ENCODE measurements at regions not wholly inside any gene's neighbourhood (a gene's known extent, or its start where the extent isn't known, plus 50 kb on each side); places are given as distances from the start of the nearest gene placed in this dataset.

DNA sequence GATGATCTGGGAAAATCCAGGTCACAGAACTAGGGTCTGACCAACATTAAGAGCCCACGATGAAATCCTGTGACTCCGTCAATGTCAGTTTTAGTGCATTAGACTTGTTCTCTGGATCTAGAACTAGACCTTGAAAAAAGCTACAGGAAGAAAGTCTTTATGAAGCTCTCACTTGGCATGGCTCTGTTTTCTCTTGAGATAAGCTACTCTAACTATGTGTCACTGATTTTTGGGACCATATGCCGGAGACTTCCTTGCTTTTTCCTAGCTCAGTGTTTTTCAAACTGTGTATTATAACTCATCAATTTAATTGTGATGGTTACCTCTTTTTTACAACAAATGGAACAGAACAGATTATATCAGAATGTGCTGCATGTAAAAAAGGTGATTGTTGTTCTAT is 379.7 kb upstream of the DAB1 start:
- no peak for TF ChIP-seq CTCF (IDR thresholded peaks at IDR 0.05)
- no peak for TF ChIP-seq POLR2A (IDR thresholded peaks at IDR 0.05)

Data from body of pancreas (tissue), 4 donors.